ENCODE measurements at regions not wholly inside any gene's neighbourhood (a gene's known extent, or its start where the extent isn't known, plus 50 kb on each side); places are given as distances from the start of the nearest gene placed in this dataset.

DNA sequence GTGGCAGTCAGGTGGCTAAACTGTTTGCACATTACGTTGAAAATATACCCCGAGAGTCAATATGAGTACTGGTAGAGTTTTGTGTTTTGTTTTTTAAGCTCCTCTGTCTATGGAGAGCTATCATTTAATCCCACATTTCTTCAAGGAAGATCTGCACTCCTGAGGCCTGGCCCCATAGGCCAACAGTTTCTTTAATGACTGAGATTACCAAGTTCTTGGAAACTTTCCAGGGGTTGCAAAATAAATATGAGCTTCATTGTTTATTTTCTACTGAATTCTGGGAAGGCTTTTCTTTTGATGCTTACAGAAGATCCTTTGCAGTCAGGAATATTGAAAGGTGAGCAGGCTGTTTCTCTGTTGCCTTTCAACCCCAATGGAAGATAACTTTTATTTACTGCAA, 452.0 kb downstream of the JRKL start:
- no peak for DNase-seq
- Histone ChIP-seq H4K20me1 (ENCODE audit: insufficient read depth, low read length) (no peaks in the 10 kb centered on the region), H3K27ac (ENCODE audit: low read depth in 1 of 2, low read length in 2 of 2) (no peak overlapping the region), H3K9me3 (replicated peaks in 1 of 2; ENCODE audit: control insufficient read depth in 1 of 2, insufficient read depth in 1 of 2, low read length in 2 of 2) (peaks cover 0 to 5% of the 10 kb centered on the region in 2 donors), H3K4me1 (ENCODE audit: control insufficient read depth in 1 of 2, insufficient read depth in 2 of 2, low read length in 2 of 2) (no peaks in the 10 kb centered on the region), H3K4me2 (replicated peaks; ENCODE audit: extremely low read depth, low read length, poor library complexity, severe bottlenecking) (no peak overlapping the region), H3K9ac (ENCODE audit: insufficient read depth, low read length, poor library complexity, severe bottlenecking) (no peak overlapping the region), H3K79me2 (ENCODE audit: insufficient read depth, low read length) (no peaks in the 10 kb centered on the region), H3K36me3 (replicated peaks in 1 of 2; ENCODE audit: control insufficient read depth in 1 of 2, insufficient read depth in 2 of 2, low read length in 2 of 2) (no peaks in the 10 kb centered on the region), H3K27me3 (ENCODE audit: control insufficient read depth in 2 of 2, insufficient read depth in 2 of 2, low read length in 2 of 2) (no peaks in the 10 kb centered on the region), H3K4me3 (replicated peaks in 1 of 3; ENCODE audit: low read depth in 2 of 3, low read length in 3 of 3) (no peak overlapping the region), H2AFZ (ENCODE audit: insufficient read depth, low read depth, low read length, poor library complexity, severe bottlenecking) (no peak overlapping the region)
- no peak overlapping the region for H3K27ac Mint-ChIP-seq
- TF ChIP-seq, protein P1, sequence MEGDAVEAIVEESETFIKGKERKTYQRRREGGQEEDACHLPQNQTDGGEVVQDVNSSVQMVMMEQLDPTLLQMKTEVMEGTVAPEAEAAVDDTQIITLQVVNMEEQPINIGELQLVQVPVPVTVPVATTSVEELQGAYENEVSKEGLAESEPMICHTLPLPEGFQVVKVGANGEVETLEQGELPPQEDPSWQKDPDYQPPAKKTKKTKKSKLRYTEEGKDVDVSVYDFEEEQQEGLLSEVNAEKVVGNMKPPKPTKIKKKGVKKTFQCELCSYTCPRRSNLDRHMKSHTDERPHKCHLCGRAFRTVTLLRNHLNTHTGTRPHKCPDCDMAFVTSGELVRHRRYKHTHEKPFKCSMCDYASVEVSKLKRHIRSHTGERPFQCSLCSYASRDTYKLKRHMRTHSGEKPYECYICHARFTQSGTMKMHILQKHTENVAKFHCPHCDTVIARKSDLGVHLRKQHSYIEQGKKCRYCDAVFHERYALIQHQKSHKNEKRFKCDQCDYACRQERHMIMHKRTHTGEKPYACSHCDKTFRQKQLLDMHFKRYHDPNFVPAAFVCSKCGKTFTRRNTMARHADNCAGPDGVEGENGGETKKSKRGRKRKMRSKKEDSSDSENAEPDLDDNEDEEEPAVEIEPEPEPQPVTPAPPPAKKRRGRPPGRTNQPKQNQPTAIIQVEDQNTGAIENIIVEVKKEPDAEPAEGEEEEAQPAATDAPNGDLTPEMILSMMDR (IDR thresholded peaks at IDR 0.05), result no peak
- no peak overlapping the region for H3K4me3 Mint-ChIP-seq
- no CpG with 5 or more reads among the region's 2 CpGs for WGBS (ENCODE audit: insufficient coverage)
- intact Hi-C loops (cut with micrococcal nuclease), result no loop called here
- peaks cover 0 to 7% (median 3%) of the 10 kb centered on the region in 7 donors for H3K9me3 Mint-ChIP-seq
- no peaks in the 10 kb centered on the region for H3K36me3 Mint-ChIP-seq
- no peaks in the 10 kb centered on the region for H3K4me1 Mint-ChIP-seq
- H3K27me3 Mint-ChIP-seq (ENCODE audit: low read depth in 3 of 3), result no peaks in the 10 kb centered on the region

GRCh38 chr11:96842731-96843130, 452.9 kb downstream of the JRKL start:
- Mint-ChIP-seq H3K27me3 (ENCODE audit: low read depth in 3 of 3) (no peaks in the 10 kb centered on the region), H3K4me3 (no peak overlapping the region), H3K9me3 (peaks cover 0 to 7% (median 3%) of the 10 kb centered on the region in 7 donors), H3K36me3 (no peaks in the 10 kb centered on the region), H3K4me1 (no peaks in the 10 kb centered on the region), H3K27ac (no peak overlapping the region)
- H3K27ac ChIP-seq (ENCODE audit: low read depth in 1 of 2, low read length in 2 of 2), result no peak overlapping the region
- no peak overlapping the region for H2AFZ ChIP-seq (ENCODE audit: insufficient read depth, low read depth, low read length, poor library complexity, severe bottlenecking)
- TF ChIP-seq, protein P1 (IDR thresholded peaks at IDR 0.05), result no peak
- no peak for DNase-seq
- no peaks in the 10 kb centered on the region for H4K20me1 ChIP-seq (ENCODE audit: insufficient read depth, low read length)
- no peaks in the 10 kb centered on the region for H3K36me3 ChIP-seq (replicated peaks in 1 of 2; ENCODE audit: control insufficient read depth in 1 of 2, insufficient read depth in 2 of 2, low read length in 2 of 2)
- H3K79me2 ChIP-seq (ENCODE audit: insufficient read depth, low read length), result no peaks in the 10 kb centered on the region
- intact Hi-C loops (cut with micrococcal nuclease), result no loop called here
- no peak overlapping the region for H3K4me2 ChIP-seq (replicated peaks; ENCODE audit: extremely low read depth, low read length, poor library complexity, severe bottlenecking)
- H3K4me3 ChIP-seq (replicated peaks in 1 of 3; ENCODE audit: low read depth in 2 of 3, low read length in 3 of 3), result no peak overlapping the region
- H3K9me3 ChIP-seq (replicated peaks in 1 of 2; ENCODE audit: control insufficient read depth in 1 of 2, insufficient read depth in 1 of 2, low read length in 2 of 2), result peaks cover 5% of the 10 kb centered on the region in 2 donors
- WGBS (ENCODE audit: insufficient coverage), result 100% methylated on average over 1 of the region's 1 CpG
- no peak overlapping the region for H3K9ac ChIP-seq (ENCODE audit: insufficient read depth, low read length, poor library complexity, severe bottlenecking)
- no peaks in the 10 kb centered on the region for H3K4me1 ChIP-seq (ENCODE audit: control insufficient read depth in 1 of 2, insufficient read depth in 2 of 2, low read length in 2 of 2)
- H3K27me3 ChIP-seq (ENCODE audit: control insufficient read depth in 2 of 2, insufficient read depth in 2 of 2, low read length in 2 of 2), result no peaks in the 10 kb centered on the region

Data from CD14-positive monocyte (primary cell).